ENCODE measurements at regions not wholly inside any gene's neighbourhood (a gene's known extent, or its start where the extent isn't known, plus 50 kb on each side); places are given as distances from the start of the nearest gene placed in this dataset.
A peak's percentile ranks its signal among the peaks of the same experiment; 100 is the strongest.

- DNase-seq (ENCODE audit: low read depth): no peak
These were observed 64.5 kb downstream of the COPS8 start for GRCh38 chr2:237150186-237150585.

GRCh38 chr2:237150831-237151375 is 65.2 kb downstream of the COPS8 start:
- no peak for DNase-seq (ENCODE audit: low read depth)

GRCh38 chr2:237152361-237152760 is 66.7 kb downstream of the COPS8 start:
- no peak for DNase-seq (ENCODE audit: low read depth)

GRCh38 chr2:237153181-237153580 is 67.5 kb downstream of the COPS8 start:
- DNase-seq (ENCODE audit: low read depth): no peak

GRCh38 chr2:237154082-237154638 is 68.5 kb downstream of the COPS8 start:
- peak; percentile 70 for DNase-seq (ENCODE audit: low read depth)

GRCh38 chr2:237154884-237155851 is 69.5 kb downstream of the COPS8 start:
- no peak for DNase-seq (ENCODE audit: low read depth)

GRCh38 chr2:237156031-237156856 is 70.6 kb downstream of the COPS8 start:
- peak; percentile 95 for DNase-seq (ENCODE audit: low read depth)

GRCh38 chr2:237156857-237157779 is 71.4 kb downstream of the COPS8 start:
- DNase-seq (ENCODE audit: low read depth): peak; percentile 74

- no peak for DNase-seq (ENCODE audit: low read depth)
These were observed 72.1 kb downstream of the COPS8 start for GRCh38 chr2:237157780-237158102.

GRCh38 chr2:237158194-237158593 is 72.5 kb downstream of the COPS8 start:
- no peak for DNase-seq (ENCODE audit: low read depth)

- DNase-seq (ENCODE audit: low read depth): peak; percentile 56
These were observed 73.6 kb downstream of the COPS8 start for GRCh38 chr2:237159006-237159911.

- no peak for DNase-seq (ENCODE audit: low read depth)
These were observed 74.7 kb downstream of the COPS8 start for GRCh38 chr2:237160271-237160919.

GRCh38 chr2:237161189-237161588 is 75.5 kb downstream of the COPS8 start:
- no peak for DNase-seq (ENCODE audit: low read depth)

- DNase-seq (ENCODE audit: low read depth): no peak
These were observed 77.3 kb downstream of the COPS8 start for GRCh38 chr2:237162959-237163358.

- DNase-seq (ENCODE audit: low read depth): no peak
These were observed 78.9 kb downstream of the COPS8 start for GRCh38 chr2:237164474-237165042.

GRCh38 chr2:237165405-237166276 is 80.0 kb downstream of the COPS8 start:
- peak; percentile 63 for DNase-seq (ENCODE audit: low read depth)

- DNase-seq (ENCODE audit: low read depth): no peak
These were observed 81.3 kb downstream of the COPS8 start for GRCh38 chr2:237167038-237167437.

- no peak for DNase-seq (ENCODE audit: low read depth)
These were observed 82.2 kb downstream of the COPS8 start for GRCh38 chr2:237167934-237168333.

Data from EH (cell line).